Tibial artery (tissue), 4 donors: ENCODE measurements at regions not wholly inside any gene's neighbourhood (a gene's known extent, or its start where the extent isn't known, plus 50 kb on each side); places are given as distances from the start of the nearest gene placed in this dataset.

Source experiments
- DNase-seq, 2 donors: peaks; one replicate each; pipeline ENCODE4 v3.0.0-alpha.2; 2019
- H3K27ac ChIP-seq, 2 donors: fragments of 200-600 bp; sonication (generic) in 1 of 2; 1 replicate in 1 of 2; 2 replicates in 1 of 2; pipeline ENCODE4 v1.5.1; 2018 to 2019; ENCODE audit warnings: mild to moderate bottlenecking in 1 of 2
- H3K27me3 ChIP-seq, 2 donors: fragments of 200-600 bp; sonication (generic) in 1 of 2; one replicate each; pipeline versions ENCODE4 v1.5.1 to v1.6.0; 2016 to 2019
- H3K36me3 ChIP-seq, 3 donors: fragments of 200-600 bp; sonication (generic) in 2 of 3; one replicate each; pipeline ENCODE4 v1.5.1; 2016 to 2019; ENCODE audit warnings: mild to moderate bottlenecking in 2 of 3
- H3K4me1 ChIP-seq, 4 donors: fragments of 200-600 bp; sonication (generic) in 2 of 4; 1 replicate in 3 of 4; 2 replicates in 1 of 4; pipeline ENCODE4 v1.5.1; 2016 to 2019
- H3K4me3 ChIP-seq, 2 donors: fragments of 200-600 bp; sonication (generic) in 1 of 2; 1 replicate in 1 of 2; 2 replicates in 1 of 2; pipeline ENCODE4 v1.5.1; 2018 to 2019; ENCODE audit warnings: mild to moderate bottlenecking in 2 of 2
- H3K9me3 ChIP-seq, 3 donors: fragments of 200-600 bp; sonication (generic) in 1 of 3; one replicate each; pipeline ENCODE4 v1.5.1; 2016 to 2019
- CTCF ChIP-seq, 2 experiments: fragments of 200-600 bp in 1 of 2; fragments of 450-650 bp in 1 of 2; IDR thresholded peaks; one replicate each; pipeline ENCODE4 v1.5.1; 2017 to 2019; ENCODE audit warnings: antibody characterized with exemption in 2 of 2, mild to moderate bottlenecking in 1 of 2, moderate library complexity in 1 of 2
- intact Hi-C: fragments of 100-400 bp; cut with DNase I; formaldehyde crosslinking; loops from one replicate; pipeline ENCODE4 v1.15.0; 2023; ENCODE audit warnings: low total_unique reads

- TF ChIP-seq CTCF (IDR thresholded peaks at IDR 0.05) = no peak
- no peak for DNase-seq
- intact Hi-C loops = no loop called here
- Histone ChIP-seq H3K36me3 (no peaks in the 10 kb centered on the region), H3K4me3 (no peak overlapping the region), H3K9me3 (no peaks in the 10 kb centered on the region), H3K27me3 (peaks cover 0 to 2% of the 10 kb centered on the region in 2 donors), H3K4me1 (peaks cover 0 to 12% (median 0%) of the 10 kb centered on the region in 4 donors), H3K27ac (no peak overlapping the region)
Observed at GRCh38 chr1:177825276-177825901, 144.5 kb downstream of the SEC16B start.

- Histone ChIP-seq H3K27ac (no peak overlapping the region), H3K4me3 (peak overlapping the region in 1 of 2 donors; percentile 14), H3K36me3 (no peaks in the 10 kb centered on the region), H3K9me3 (no peaks in the 10 kb centered on the region), H3K4me1 (peaks cover 0 to 12% (median 0%) of the 10 kb centered on the region in 4 donors), H3K27me3 (peaks cover 0 to 2% of the 10 kb centered on the region in 2 donors)
- DNase-seq = no peak
- no peak for TF ChIP-seq CTCF (IDR thresholded peaks at IDR 0.05)
- intact Hi-C loops = no loop called here
Observed at GRCh38 chr1:177824508-177824982, 145.3 kb downstream of the SEC16B start.

GRCh38 chr1:177820213-177820612 lies 149.6 kb downstream of the SEC16B start:
- Histone ChIP-seq H3K27me3 (peaks cover 0 to 2% of the 10 kb centered on the region in 2 donors), H3K27ac (no peak overlapping the region), H3K4me1 (peaks cover 0 to 12% (median 0%) of the 10 kb centered on the region in 4 donors), H3K36me3 (no peaks in the 10 kb centered on the region), H3K4me3 (no peak overlapping the region), H3K9me3 (no peaks in the 10 kb centered on the region)
- DNase-seq = no peak
- intact Hi-C loops = no loop called here
- no peak for TF ChIP-seq CTCF (IDR thresholded peaks at IDR 0.05)

- Histone ChIP-seq H3K27ac (no peak overlapping the region), H3K27me3 (peaks cover 0 to 2% of the 10 kb centered on the region in 2 donors), H3K4me3 (no peak overlapping the region), H3K4me1 (no peaks in the 10 kb centered on the region), H3K36me3 (no peaks in the 10 kb centered on the region), H3K9me3 (no peaks in the 10 kb centered on the region)
- no peak for TF ChIP-seq CTCF (IDR thresholded peaks at IDR 0.05)
- intact Hi-C loops = no loop called here
- no peak for DNase-seq
Observed at GRCh38 chr1:177817937-177818875, 151.7 kb downstream of the SEC16B start.

GRCh38 chr1:177812650-177813049 lies 157.2 kb downstream of the SEC16B start:
- intact Hi-C loops = no loop called here
- Histone ChIP-seq H3K4me1 (no peaks in the 10 kb centered on the region), H3K27me3 (no peaks in the 10 kb centered on the region), H3K4me3 (no peak overlapping the region), H3K9me3 (no peaks in the 10 kb centered on the region), H3K36me3 (no peaks in the 10 kb centered on the region), H3K27ac (no peak overlapping the region)
- no peak for TF ChIP-seq CTCF (IDR thresholded peaks at IDR 0.05)
- DNase-seq = no peak
